ENCODE measurements at regions not wholly inside any gene's neighbourhood (a gene's known extent, or its start where the extent isn't known, plus 50 kb on each side); places are given as distances from the start of the nearest gene placed in this dataset.

DNA sequence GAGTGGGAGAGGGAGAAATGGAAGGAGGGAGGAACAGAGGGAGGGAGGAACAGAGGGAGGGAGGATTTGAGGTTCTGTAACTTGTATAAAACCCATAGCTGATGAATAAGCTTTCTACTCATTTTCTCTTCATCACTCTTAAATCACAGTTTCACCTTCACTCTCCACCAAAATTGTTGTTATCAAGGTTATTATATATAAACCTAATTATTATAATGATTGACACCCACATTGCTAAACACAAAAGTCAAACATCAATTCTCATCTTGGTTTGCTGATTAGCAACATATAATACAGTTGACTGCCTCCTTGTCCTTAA, 229.0 kb upstream of the PAPPA start:
- TF ChIP-seq, protein P1, sequence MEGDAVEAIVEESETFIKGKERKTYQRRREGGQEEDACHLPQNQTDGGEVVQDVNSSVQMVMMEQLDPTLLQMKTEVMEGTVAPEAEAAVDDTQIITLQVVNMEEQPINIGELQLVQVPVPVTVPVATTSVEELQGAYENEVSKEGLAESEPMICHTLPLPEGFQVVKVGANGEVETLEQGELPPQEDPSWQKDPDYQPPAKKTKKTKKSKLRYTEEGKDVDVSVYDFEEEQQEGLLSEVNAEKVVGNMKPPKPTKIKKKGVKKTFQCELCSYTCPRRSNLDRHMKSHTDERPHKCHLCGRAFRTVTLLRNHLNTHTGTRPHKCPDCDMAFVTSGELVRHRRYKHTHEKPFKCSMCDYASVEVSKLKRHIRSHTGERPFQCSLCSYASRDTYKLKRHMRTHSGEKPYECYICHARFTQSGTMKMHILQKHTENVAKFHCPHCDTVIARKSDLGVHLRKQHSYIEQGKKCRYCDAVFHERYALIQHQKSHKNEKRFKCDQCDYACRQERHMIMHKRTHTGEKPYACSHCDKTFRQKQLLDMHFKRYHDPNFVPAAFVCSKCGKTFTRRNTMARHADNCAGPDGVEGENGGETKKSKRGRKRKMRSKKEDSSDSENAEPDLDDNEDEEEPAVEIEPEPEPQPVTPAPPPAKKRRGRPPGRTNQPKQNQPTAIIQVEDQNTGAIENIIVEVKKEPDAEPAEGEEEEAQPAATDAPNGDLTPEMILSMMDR (IDR thresholded peaks at IDR 0.05), result no peak
- TF ChIP-seq POLR2A (IDR thresholded peaks at IDR 0.05) (no peak), EP300 (IDR thresholded peaks at IDR 0.05) (no peak)
